HG02642 (cell line): ENCODE measurements at regions not wholly inside any gene's neighbourhood (a gene's known extent, or its start where the extent isn't known, plus 50 kb on each side); places are given as distances from the start of the nearest gene placed in this dataset.

Source experiments
- ATAC-seq: cut with Tn5 transposase; IDR thresholded peaks from one replicate; pipeline ENCODE4 v1.9.1; 2021; ENCODE audit warnings: mild to moderate bottlenecking; ENCODE audit not compliant: unreplicated experiment, poor library complexity

GRCh38 chr2:51465326-51465725 lies 433.4 kb upstream of the NRXN1 start:
- no peak for ATAC-seq

DNA sequence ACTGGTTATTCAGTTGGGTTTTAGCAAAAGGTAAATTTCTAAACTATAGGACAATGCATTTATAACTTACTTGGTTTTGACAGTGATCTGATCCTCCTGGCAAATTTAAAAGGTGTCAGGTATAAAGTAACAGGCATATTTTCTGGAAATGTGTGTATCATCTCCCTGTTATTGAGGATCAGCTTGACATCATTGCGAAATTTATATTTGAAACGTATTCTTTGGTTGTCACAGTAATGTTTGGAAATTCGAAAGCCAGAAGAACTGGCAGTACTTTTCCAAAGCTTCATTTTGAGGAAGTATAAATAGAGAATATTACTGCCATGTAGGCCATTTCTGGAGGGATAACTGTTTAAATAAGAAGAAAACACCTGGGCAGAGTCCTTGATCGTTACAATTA lies 422.2 kb upstream of the NRXN1 start:
- no peak for ATAC-seq

DNA sequence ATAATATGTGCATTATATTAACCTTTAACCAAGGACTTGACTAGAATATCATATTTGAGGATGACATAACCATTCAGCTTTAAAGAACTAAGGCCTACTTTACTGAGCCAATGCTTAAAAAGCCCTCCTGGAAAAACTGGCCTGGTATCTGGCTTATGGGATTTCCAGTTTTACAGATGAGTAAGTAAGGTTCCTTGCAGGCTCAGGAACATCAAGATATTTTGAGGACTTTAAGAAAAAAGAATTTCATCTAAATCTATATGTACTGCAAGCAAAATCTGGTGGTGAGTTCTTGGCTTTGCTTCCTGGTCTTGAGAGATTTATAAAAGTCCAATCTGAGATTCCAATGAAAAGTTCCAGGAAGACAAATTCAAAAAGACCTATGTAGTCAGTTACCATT lies 417.0 kb upstream of the NRXN1 start:
- ATAC-seq = no peak

DNA sequence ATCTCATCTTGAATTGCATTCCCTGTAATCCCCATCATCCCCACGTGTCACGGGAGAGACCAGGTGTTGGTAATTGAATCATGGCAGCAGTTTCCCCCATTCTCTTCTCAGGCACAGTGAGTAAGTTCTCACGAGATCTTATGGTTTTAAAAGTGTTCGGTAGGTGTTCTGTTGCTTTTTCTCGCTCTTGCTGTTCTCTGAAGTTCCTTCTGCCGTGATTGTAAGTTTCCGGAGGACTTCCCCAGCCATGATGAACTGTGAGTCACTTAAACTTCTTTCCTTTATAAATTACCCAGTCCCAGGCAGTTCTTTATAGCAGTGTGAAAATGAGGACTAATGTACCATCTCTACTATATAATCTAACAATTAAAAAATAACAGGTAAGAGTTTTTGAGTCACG lies 409.9 kb upstream of the NRXN1 start:
- no peak for ATAC-seq

DNA sequence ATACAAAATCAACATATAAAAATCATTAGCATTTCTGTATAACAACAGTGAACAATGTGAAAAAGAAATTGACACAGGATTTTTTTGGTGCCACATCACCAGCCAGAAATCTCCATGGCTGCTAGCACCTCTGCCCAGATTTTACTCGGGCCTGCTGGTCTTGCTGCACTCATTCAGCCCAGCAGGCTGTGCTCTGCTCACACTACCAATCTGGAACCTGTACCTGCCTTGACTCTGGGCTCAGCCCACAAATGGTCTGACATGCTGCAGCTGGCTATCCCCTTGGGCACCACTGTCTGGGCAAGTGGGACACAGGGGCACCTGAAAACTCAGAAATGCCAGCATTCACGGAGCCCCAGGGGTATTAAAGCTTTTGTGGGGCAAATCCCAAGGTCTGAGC lies 392.5 kb upstream of the NRXN1 start:
- ATAC-seq = no peak

DNA sequence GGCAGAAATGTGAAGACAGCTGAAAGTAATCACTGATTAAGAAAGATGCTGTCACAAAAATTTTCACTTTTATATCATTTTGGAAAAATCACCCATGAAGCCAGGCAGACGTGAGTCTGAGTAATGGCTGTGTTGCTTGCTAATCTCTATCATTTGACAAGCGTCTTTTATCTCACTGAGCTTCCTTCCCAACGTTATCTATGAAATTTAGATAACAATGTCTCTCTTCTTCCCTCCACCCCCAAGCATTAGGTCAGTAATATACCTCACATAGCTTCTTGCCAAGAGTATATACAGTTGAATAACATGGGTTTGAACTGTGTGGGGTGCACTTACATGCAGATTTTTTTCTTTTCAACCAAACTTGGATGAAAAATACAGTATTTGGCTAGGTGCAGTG lies 388.6 kb upstream of the NRXN1 start:
- no peak for ATAC-seq

- no peak for ATAC-seq
Measured at GRCh38 chr2:51413726-51414125, 381.8 kb upstream of the NRXN1 start.

DNA sequence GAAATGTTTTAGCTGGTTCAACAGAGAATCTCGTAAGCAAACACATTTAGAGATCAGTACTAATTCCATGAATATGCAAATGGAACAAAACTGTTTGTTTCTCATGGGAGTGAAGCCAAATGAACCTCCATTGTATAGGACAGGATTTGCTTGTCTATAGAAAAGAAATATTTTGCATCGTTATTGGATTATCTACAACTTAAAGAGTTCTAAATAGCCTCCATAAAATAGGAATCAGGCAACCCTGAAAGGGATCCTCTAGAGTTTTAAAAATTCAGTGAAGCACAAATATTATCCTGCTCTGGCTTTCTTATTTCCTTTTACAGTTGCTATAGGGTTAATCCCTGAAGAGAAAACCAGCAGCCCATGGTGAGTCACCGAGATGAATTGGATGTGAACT lies 378.4 kb upstream of the NRXN1 start:
- no peak for ATAC-seq

- no peak for ATAC-seq
Measured at GRCh38 chr2:51409920-51410319, 378.0 kb upstream of the NRXN1 start.

DNA sequence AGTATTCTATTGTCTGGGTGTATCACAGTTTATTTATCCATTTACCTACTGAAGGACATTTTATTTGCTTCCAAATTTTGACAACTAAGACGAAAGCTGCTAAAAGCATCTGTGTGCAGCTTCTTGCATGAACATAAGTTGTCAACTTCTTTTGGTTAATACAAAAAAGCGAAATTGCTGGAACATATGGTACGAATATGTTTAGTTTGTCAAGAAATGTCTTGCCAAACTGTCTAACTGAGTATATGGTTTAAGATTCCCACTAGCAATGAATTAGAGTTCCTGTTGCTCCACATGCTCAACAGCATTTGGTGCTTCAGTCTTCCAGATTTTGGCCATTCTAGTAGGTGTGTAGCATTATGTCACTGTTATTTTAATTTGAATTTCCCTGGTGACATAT lies 372.3 kb upstream of the NRXN1 start:
- ATAC-seq = no peak

DNA sequence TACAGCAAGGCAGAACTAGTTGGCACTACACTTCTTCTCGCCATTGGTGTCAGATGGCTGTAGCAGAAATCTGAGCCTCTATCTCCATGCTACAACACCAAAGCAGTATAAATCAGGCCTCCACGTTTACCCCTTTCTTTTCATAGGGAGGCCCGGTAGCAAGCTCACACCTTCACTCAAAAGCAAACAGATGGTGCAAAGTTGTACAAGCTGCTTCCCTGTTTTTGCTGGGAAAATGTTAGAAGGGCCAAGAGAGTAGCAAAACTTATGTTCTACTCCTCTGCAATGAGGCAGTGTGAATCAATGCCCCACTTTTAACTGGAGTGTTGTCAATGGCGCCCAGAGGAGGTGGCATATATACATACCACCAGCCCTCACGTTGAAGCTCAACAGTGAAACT lies 369.6 kb upstream of the NRXN1 start:
- no peak for ATAC-seq

DNA sequence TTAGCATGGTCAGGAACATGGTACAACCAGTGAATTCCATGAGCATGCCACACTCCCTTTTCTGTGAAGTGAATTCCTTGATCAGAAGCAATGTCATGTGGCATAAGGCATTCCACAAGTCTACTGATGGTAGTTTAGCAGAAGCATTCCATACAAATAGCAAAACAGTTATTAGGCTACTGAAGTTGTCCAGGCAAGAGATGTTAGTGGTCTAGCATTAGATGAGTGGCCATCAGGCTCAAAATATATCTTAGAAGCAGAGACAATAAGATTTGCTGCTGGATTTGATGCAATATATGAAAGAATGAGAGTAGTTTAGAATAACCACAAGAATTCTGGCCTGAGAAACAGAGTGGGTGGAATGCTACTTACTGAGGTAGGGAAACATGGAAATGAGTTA lies 355.3 kb upstream of the NRXN1 start:
- no peak for ATAC-seq

- ATAC-seq = no peak
Measured at GRCh38 chr2:51379997-51380396, 348.1 kb upstream of the NRXN1 start.

DNA sequence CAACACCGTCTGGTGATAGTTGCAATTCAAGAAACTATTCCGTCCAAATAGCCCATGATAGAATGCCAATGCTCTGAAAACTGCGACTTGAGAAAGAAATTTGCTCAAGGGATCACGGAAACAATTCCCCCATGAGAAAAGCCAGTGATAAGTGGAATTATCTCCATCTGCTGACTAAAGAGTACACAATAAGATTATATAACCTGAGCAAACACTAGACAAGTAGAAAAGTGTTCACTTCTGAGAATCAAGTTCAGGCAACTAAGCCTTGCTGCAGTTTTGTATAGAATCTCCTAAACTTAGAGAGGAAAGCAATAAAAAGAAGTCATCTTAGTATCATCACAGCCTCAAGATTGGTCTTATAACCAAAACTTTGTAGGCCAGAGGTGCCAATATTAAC lies 336.3 kb upstream of the NRXN1 start:
- no peak for ATAC-seq

DNA sequence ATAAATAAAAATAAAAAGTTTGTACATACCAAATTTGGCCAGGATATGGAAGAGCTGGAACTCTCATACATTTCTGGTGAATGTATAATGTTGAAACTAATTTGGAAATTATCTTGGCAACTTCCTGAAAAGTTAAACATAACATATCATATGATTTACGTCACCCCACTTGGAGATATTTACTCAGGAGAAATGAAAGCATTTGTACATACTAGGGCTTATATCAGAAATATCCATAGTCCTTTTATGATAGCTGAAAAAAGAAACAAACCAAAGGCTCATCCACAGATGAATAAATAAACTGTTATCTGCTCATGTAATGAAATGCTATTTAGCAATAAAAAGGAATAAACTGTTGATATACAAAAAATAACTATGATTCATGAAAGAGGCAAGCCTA lies 318.2 kb upstream of the NRXN1 start:
- no peak for ATAC-seq

GRCh38 chr2:51344886-51345285 lies 313.0 kb upstream of the NRXN1 start:
- ATAC-seq = no peak

DNA sequence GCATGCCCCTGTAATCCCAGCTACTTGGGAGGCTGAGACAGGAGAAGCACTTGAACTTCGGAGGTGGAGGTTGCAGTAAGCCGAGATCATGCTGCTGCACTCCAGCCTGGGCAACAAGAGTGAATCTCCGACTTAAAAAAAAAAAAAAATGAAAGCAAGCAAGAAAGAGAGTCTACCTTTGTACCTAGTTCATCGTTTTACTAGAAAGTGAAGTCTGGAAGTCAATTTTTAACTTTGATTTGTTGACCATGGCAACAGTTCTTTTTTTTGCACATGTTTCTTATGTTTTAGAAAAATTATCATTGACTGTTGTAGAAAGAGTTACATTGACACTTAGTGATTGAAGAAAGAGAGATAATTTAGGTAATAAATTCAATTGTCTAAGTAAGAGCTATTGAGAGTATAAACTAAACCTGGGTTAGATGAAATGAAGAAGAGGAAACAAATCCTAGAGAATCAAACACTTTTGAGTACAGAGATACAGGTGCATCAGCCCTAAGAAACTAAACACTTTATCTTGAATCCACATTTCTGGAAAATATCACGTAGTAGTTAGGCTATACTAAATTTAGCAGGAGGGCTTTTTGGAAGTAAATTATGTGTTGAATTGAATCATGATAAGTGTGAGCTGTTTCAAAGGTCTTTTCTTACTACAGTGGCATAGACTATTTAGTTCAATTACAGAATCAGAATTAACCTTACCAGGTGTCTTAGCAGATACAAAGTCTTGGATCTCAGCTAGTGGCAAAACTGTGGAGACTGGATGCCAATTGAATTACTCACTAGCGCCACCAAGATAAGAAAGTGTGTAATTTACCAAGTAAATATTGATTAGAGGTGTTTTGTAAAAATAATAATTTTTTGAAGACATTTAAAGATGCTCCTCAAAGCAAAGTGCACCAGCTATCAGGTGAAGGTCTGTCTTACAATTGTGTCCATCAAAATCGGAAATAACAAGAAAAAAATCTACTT lies 303.4 kb upstream of the NRXN1 start:
- ATAC-seq = no peak

DNA sequence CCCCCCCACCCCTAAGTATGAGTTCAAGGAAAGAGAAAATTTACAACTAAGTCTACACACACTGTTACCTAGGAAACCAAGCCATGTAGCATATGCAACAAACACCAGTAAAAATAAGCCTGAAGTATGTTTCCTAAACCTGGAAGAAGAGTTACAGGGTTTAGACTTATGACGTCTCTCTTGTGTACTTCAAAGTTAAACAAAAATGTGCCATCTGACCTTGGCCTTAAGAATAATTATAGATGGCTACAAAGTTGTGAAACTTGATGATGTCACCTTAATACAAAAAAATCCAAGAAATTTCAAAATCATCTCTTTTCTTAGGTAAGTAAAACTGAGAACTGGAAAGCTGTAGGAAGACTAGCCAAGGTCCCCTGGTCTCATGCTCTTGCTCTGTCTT lies 297.6 kb upstream of the NRXN1 start:
- no peak for ATAC-seq

DNA sequence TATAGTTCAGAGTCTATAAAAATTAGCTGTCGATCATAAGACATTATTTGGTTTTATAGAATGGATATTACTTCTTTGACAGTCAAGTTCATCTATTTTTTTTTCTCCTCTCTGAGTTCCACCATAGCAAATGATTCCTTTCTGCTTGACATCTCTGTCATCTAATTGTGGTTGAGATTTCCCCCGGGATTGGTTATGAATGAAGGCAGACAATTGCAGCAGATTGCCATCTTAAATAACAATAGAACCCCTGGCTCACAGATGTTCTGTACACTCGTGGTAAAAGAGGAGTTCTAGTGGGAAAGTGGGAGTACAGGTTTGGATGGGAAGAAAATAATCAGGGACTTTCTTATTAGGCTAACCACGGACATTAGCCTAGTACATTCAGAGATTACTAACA lies 292.1 kb upstream of the NRXN1 start:
- ATAC-seq = no peak

DNA sequence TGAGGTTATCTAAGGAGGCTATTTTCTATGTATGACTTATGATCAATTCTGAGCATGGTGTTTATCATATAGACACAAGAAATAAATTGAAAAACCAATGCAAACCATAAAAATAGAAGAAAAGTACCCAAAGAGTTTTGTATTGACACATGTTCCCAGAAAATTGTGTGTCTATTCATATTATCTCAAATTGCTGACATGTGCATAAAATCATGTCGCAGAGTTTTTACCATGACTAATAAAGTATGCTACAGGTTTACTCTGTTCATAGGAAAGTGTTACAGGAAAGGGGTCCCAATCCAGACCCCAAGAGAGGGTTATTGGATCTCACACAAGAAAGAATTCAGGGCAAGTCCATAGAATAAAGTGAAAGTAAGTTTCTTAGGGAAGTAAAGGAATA lies 290.7 kb upstream of the NRXN1 start:
- ATAC-seq = no peak

GRCh38 chr2:51304311-51304710 lies 272.4 kb upstream of the NRXN1 start:
- no peak for ATAC-seq

GRCh38 chr2:51301381-51301780 lies 269.4 kb upstream of the NRXN1 start:
- no peak for ATAC-seq
